GM13976 (cell line): ENCODE measurements at regions not wholly inside any gene's neighbourhood (a gene's known extent, or its start where the extent isn't known, plus 50 kb on each side); places are given as distances from the start of the nearest gene placed in this dataset.

Experiments used
- DNase-seq: peaks from one replicate; pipeline ENCODE4 v3.0.0; 2012; ENCODE audit warnings: low spot score
- in situ Hi-C: fragments of 300-500 bp; cut with MboI; formaldehyde crosslinking; loops from one replicate; pipeline ENCODE4 v1.12.0; 2022; ENCODE audit warnings: low sequenced_read_pairs, mixed read lengths, inconsistent platforms; ENCODE audit not compliant: unreplicated experiment
- TF ChIP-seq, protein P1 (sequence below): IDR thresholded peaks from 2 replicates; pipeline ENCODE4 v1.5.1; 2012; ENCODE audit warnings: borderline replicate concordance, mild to moderate bottlenecking; ENCODE audit not compliant: insufficient read depth; ENCODE audit errors: extremely low read depth, missing control alignments, control extremely low read depth

DNA sequence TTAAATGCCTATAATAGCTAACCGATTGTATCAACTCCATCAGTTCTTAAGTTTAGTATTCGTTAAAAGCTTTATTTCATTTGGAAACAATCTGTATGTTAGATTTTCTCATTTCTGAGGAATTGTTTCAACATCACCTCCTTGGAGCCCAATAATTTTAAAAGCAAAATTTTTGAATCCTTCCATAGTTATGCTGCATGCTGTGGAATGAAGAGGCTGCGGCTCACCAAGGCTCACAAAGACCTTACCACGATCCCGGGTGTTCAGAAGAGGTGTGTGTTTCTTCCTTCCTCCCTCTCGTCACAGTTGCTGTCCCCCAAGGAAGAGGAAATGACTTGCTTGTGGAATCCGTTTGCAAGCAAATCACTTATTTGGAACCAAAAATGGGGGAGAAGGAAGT lies 143.8 kb downstream of the FGF1 start:
- in situ Hi-C loops, result no loop called here
- no peak for DNase-seq

DNA sequence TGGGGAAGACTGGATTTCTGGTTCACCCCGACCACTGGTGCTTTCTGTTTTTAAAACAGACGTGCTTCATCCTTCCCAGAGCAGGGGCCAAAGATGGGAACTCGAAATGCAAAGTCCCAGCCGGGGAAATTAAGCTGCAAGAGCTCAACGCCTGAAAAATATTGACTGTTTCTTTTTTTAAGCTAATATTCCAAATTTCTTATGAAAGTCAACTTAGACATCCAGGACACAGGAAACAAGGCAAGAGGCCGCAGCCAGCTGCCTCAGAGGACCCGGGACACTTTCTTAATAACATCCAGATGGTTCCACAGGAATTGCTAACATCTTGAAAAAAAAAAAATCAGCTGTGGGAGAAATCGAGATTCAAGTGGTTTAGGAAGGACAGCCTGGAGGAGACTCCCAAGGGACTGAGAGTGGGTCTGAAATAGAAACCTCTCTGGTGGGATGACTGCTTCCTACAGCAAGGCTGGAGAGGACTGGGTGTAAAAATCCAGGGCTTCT lies 144.9 kb downstream of the FGF1 start:
- in situ Hi-C loops, result no loop called here
- TF ChIP-seq, protein P1, sequence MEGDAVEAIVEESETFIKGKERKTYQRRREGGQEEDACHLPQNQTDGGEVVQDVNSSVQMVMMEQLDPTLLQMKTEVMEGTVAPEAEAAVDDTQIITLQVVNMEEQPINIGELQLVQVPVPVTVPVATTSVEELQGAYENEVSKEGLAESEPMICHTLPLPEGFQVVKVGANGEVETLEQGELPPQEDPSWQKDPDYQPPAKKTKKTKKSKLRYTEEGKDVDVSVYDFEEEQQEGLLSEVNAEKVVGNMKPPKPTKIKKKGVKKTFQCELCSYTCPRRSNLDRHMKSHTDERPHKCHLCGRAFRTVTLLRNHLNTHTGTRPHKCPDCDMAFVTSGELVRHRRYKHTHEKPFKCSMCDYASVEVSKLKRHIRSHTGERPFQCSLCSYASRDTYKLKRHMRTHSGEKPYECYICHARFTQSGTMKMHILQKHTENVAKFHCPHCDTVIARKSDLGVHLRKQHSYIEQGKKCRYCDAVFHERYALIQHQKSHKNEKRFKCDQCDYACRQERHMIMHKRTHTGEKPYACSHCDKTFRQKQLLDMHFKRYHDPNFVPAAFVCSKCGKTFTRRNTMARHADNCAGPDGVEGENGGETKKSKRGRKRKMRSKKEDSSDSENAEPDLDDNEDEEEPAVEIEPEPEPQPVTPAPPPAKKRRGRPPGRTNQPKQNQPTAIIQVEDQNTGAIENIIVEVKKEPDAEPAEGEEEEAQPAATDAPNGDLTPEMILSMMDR, result no peak
- DNase-seq, result no peak

More for the DNA sequence above, 143.8 kb downstream of the FGF1 start:
- TF ChIP-seq, protein P1, result no peak

DNA sequence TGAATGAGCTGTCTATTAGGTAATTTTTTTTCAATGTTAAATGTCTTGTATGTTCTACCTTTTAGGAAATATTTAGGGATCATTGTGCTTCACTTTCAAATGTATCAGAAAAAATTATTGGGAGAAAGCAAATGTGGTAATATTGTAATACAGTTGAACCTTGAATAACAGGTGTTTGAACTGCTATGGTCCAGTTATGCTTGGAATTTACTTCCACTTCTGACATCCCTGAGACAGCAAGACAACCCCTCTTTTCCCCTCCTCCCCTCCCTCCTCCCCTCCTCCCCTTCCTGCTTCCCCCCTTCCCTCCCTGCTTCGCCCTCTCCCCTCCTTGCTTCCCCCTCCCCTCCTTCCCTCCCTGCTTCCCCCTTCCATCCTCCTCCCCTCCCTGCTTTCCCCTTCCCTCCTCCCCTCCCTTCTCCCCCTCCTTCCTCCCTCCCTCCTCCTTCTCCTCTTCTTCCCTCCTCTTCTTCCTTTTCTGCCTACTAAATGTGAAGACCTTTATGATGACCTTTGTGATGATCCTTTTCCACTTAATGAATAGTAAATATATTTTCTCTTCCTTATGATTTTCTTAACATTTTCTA lies 146.6 kb downstream of the FGF1 start:
- TF ChIP-seq, protein P1, result no peak
- in situ Hi-C loops, result no loop called here
- DNase-seq, result no peak

DNA sequence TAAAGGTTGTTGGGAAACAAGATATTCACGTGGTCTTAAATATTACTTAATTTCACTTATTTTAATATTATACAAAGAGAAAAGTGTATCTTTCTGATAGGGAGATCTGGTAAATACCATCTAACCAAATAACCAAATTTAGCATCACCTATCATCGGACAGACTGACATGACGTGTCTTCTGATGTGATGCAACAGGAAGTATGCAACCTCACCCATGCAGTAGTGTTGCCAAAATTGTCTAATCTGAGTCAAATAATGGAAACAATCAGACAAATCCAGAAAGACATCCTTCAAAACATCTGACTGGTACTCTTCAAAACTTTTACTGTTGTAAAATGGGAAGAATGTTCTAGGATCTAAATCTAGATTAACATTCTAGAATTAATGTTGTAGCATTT lies 148.0 kb downstream of the FGF1 start:
- in situ Hi-C loops, result no loop called here
- TF ChIP-seq, protein P1, result no peak
- DNase-seq, result no peak

DNA sequence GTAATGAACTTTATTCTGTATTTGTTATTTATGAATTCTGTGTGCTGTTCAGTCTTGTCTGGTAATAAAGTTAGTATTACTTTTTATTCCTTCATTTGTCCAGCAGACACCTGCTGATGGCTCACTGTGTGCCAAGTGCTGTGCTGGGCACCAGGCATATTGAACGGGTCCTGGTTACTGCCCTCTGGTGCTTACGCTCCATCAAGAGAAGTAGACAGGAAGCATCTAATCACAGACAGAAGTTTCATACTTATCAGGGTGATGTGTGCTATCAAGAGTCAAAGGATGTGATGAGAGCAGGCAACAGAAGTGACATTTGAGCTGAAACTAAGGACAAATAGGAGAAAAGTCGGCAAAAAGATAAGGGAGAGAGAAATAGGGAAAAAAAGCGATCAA lies 153.1 kb downstream of the FGF1 start:
- in situ Hi-C loops, result no loop called here
- TF ChIP-seq, protein P1, result no peak
- no peak for DNase-seq

DNA sequence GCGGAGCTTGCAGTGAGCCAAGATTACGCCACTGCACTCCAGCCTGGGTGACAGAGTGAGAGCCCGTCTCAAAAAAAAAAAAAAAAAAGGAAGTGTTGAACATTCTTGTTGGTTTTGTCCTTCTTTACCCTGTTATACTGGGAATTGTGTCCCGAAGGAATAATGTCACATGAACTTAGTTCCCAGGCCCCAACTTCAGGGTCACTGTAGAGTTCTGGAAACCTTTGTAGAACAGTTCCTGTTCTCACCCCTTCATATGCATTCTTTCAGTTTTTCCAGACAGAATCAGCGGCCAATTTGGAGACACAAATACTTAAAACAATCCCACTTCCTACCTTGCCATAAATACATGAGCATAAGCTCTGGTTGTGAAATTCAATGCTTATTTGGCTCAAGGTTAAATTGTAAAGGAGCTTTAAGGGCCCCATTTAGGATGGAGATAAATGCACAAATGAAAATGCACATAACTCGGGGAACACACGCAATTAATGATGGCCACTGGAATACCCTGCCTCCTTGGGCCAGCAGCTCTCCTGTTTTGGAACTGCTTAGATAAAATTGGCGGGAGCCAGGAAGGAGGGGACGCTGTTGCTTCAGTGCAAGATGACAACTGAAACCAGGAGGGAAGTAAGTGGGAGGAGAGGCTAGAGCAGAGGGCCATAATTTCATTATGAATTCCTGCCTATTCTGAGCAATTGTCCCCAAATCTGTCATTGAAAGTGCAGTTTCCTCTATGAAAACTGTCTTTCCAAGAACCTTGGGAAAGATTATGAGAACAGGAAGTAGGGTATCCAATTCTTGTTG lies 153.7 kb downstream of the FGF1 start:
- in situ Hi-C loops, result no loop called here
- DNase-seq, result no peak
- TF ChIP-seq, protein P1, result no peak
